DOHH2 (cell line): ENCODE measurements at regions not wholly inside any gene's neighbourhood (a gene's known extent, or its start where the extent isn't known, plus 50 kb on each side); places are given as distances from the start of the nearest gene placed in this dataset.

Experiments used
- H3F3A ChIP-seq: fragments of 200-600 bp; sonication (generic), shearing (Covaris generic); 2 replicates; pipeline ENCODE4 v1.6.0; 2016; ENCODE audit warnings: antibody characterized with exemption, mild to moderate bottlenecking; ENCODE audit not compliant: control insufficient read depth, insufficient read depth
- H3K27ac ChIP-seq: fragments of 200-600 bp; sonication (generic); 2 replicates; pipeline ENCODE4 v1.5.1; 2014; ENCODE audit warnings: low read depth, mild to moderate bottlenecking, low read length, moderate library complexity
- H3K27me3 ChIP-seq: fragments of 200-600 bp; sonication (generic); 2 replicates; pipeline ENCODE4 v1.6.1; 2014; ENCODE audit warnings: mild to moderate bottlenecking, low read length, mixed read lengths; ENCODE audit not compliant: control insufficient read depth
- H3K36me3 ChIP-seq: fragments of 200-600 bp; sonication (generic); 2 replicates; pipeline ENCODE4 v1.6.1; 2014; ENCODE audit warnings: mild to moderate bottlenecking, low read length, moderate library complexity, mixed read lengths; ENCODE audit not compliant: control insufficient read depth
- H3K4me1 ChIP-seq: fragments of 200-600 bp; sonication (generic); 2 replicates; pipeline ENCODE4 v1.6.1; 2014; ENCODE audit warnings: mild to moderate bottlenecking, low read length, mixed read lengths; ENCODE audit not compliant: control insufficient read depth
- H3K4me2 ChIP-seq: fragments of 200-600 bp; sonication (generic); 2 replicates; pipeline ENCODE4 v1.6.0; 2014; ENCODE audit warnings: mild to moderate bottlenecking, low read length, moderate library complexity
- H3K4me3 ChIP-seq: fragments of 200-600 bp; sonication (generic); 2 replicates; pipeline ENCODE4 v1.5.1; 2014; ENCODE audit warnings: mild to moderate bottlenecking, low read length, mixed read lengths
- H3K79me2 ChIP-seq: fragments of 200-600 bp; sonication (generic); 2 replicates; pipeline ENCODE4 v1.6.1; 2014; ENCODE audit warnings: mild to moderate bottlenecking, low read length, mixed read lengths; ENCODE audit not compliant: control insufficient read depth
- H3K9me2 ChIP-seq: fragments of 200-600 bp; sonication (generic); replicated peaks from 2 replicates; pipeline ENCODE4 v1.6.1; 2014; ENCODE audit warnings: mild to moderate bottlenecking, low read length, mixed read lengths; ENCODE audit not compliant: control insufficient read depth
- H3K9me3 ChIP-seq: fragments of 200-600 bp; sonication (generic); 2 replicates; pipeline ENCODE4 v1.6.1; 2014; ENCODE audit warnings: antibody characterized with exemption, low read length, mixed read lengths; ENCODE audit not compliant: control insufficient read depth, insufficient read depth
- H4K20me1 ChIP-seq: fragments of 200-600 bp; sonication (generic); 2 replicates; pipeline ENCODE4 v1.6.0; 2014; ENCODE audit warnings: low read depth, mild to moderate bottlenecking, antibody characterized with exemption, low read length, moderate library complexity; ENCODE audit not compliant: control insufficient read depth, insufficient read depth
- CTCF ChIP-seq: fragments of 200-600 bp; sonication (generic); IDR thresholded peaks from one replicate; pipeline ENCODE4 v1.5.1; 2014; ENCODE audit warnings: antibody characterized with exemption, mild to moderate bottlenecking, low read depth, low read length; ENCODE audit not compliant: poor library complexity, severe bottlenecking
- EZH2phosphoT487 ChIP-seq: fragments of 200-600 bp; sonication (generic); IDR thresholded peaks from 2 replicates; pipeline ENCODE4 v1.6.1; 2017; ENCODE audit warnings: borderline replicate concordance, mild to moderate bottlenecking, antibody characterized with exemption, low read length, moderate library complexity, mixed read lengths

GRCh38 chr7:133132906-133133305, 51.0 kb upstream of the CHCHD3 start:
- no peak for TF ChIP-seq EZH2phosphoT487
- no peak for TF ChIP-seq CTCF

GRCh38 chr7:133134810-133135209, 52.9 kb upstream of the CHCHD3 start:
- no peaks in the 10 kb centered on the region for H4K20me1 ChIP-seq
- no peaks in the 10 kb centered on the region for H3K9me3 ChIP-seq
- H3K27ac ChIP-seq, result no peak overlapping the region
- peaks cover 27% of the 10 kb centered on the region for H3K27me3 ChIP-seq
- no peak overlapping the region for H3K4me3 ChIP-seq
- H3K79me2 ChIP-seq, result no peaks in the 10 kb centered on the region
- H3K4me1 ChIP-seq, result no peaks in the 10 kb centered on the region
- no peaks in the 10 kb centered on the region for H3K9me2 ChIP-seq
- H3K36me3 ChIP-seq, result no peaks in the 10 kb centered on the region
- no peak for TF ChIP-seq CTCF
- no peak for TF ChIP-seq EZH2phosphoT487
- H3F3A ChIP-seq, result no peaks in the 10 kb centered on the region
- H3K4me2 ChIP-seq, result no peak overlapping the region

More at GRCh38 chr7:133132906-133133305, 51.0 kb upstream of the CHCHD3 start:
- Histone ChIP-seq H3K4me1 (no peaks in the 10 kb centered on the region), H3K27ac (no peak overlapping the region), H3F3A (no peaks in the 10 kb centered on the region), H3K79me2 (no peaks in the 10 kb centered on the region), H3K4me3 (no peak overlapping the region), H3K9me3 (no peaks in the 10 kb centered on the region), H3K9me2 (no peaks in the 10 kb centered on the region), H3K36me3 (no peaks in the 10 kb centered on the region), H3K27me3 (peaks cover 23% of the 10 kb centered on the region), H4K20me1 (no peaks in the 10 kb centered on the region), H3K4me2 (no peak overlapping the region)

GRCh38 chr7:133135451-133135850, 53.6 kb upstream of the CHCHD3 start:
- H3K27me3 ChIP-seq, result peaks cover 27% of the 10 kb centered on the region
- no peaks in the 10 kb centered on the region for H3K4me1 ChIP-seq
- no peak overlapping the region for H3K27ac ChIP-seq
- no peaks in the 10 kb centered on the region for H3K79me2 ChIP-seq
- H3K9me2 ChIP-seq, result no peaks in the 10 kb centered on the region
- no peaks in the 10 kb centered on the region for H4K20me1 ChIP-seq
- no peaks in the 10 kb centered on the region for H3K36me3 ChIP-seq
- no peak overlapping the region for H3K4me3 ChIP-seq
- H3K9me3 ChIP-seq, result no peaks in the 10 kb centered on the region
- H3F3A ChIP-seq, result no peaks in the 10 kb centered on the region
- TF ChIP-seq CTCF (no peak), EZH2phosphoT487 (no peak)
- H3K4me2 ChIP-seq, result no peak overlapping the region

GRCh38 chr7:133139350-133139749, 57.5 kb upstream of the CHCHD3 start:
- Histone ChIP-seq H3K36me3 (no peaks in the 10 kb centered on the region), H3K4me3 (no peak overlapping the region), H3F3A (no peaks in the 10 kb centered on the region), H3K9me2 (no peaks in the 10 kb centered on the region), H3K79me2 (no peaks in the 10 kb centered on the region), H3K4me2 (no peak overlapping the region), H3K27ac (no peak overlapping the region), H3K4me1 (no peaks in the 10 kb centered on the region), H3K27me3 (peaks cover 21% of the 10 kb centered on the region), H3K9me3 (no peaks in the 10 kb centered on the region), H4K20me1 (no peaks in the 10 kb centered on the region)
- TF ChIP-seq CTCF (peak; percentile 36), EZH2phosphoT487 (no peak)
